ENCODE measurements at regions not wholly inside any gene's neighbourhood (a gene's known extent, or its start where the extent isn't known, plus 50 kb on each side); places are given as distances from the start of the nearest gene placed in this dataset.

GRCh38 chr18:43970656-43971055 is 693.4 kb upstream of the SYT4 start:
- Histone ChIP-seq H3K4me3 (replicated peaks in 1 of 2; ENCODE audit: low read depth in 1 of 2, low read length in 2 of 2) (no peak overlapping the region), H3K9me3 (ENCODE audit: control insufficient read depth in 1 of 2, insufficient read depth in 1 of 2, low read depth in 1 of 2, low read length in 2 of 2) (peaks cover 3 to 30% of the 10 kb centered on the region in 2 experiments; a peak in 2 of 4 replicates), H3K9ac (ENCODE audit: low read length) (no peak overlapping the region), H2AFZ (ENCODE audit: low read depth, low read length, poor library complexity, severe bottlenecking) (no peak overlapping the region), H3K27ac (ENCODE audit: low read depth, low read length) (no peak overlapping the region), H3K4me1 (ENCODE audit: control insufficient read depth in 1 of 2, insufficient read depth in 2 of 2, low read length in 2 of 2) (no peaks in the 10 kb centered on the region), H3K4me2 (ENCODE audit: low read length) (no peak overlapping the region), H3K36me3 (ENCODE audit: control insufficient read depth in 1 of 2, insufficient read depth in 2 of 2, low read length in 2 of 2) (no peaks in the 10 kb centered on the region), H3K79me2 (ENCODE audit: insufficient read depth, low read length) (no peaks in the 10 kb centered on the region), H3K9me2 (ENCODE audit: insufficient read depth) (no peaks in the 10 kb centered on the region), H4K20me1 (ENCODE audit: insufficient read depth) (no peaks in the 10 kb centered on the region), H3K27me3 (ENCODE audit: insufficient read depth, low read length) (no peaks in the 10 kb centered on the region)
- BruUV-seq (replicated peaks): no TSS peak
- no peak for DNase-seq (ENCODE audit: low read depth, low spot score)
- RAD21 ChIA-PET (ENCODE audit: low non-redundant PET in 1 of 2, low total read pairs in 2 of 2, uncharacterized antibody in 2 of 2, unreplicated experiment in 2 of 2): no interaction called here
- intact Hi-C loops (cut with micrococcal nuclease): no loop called here
- CTCF ChIA-PET: no interaction called here
- TF ChIP-seq CEBPB (IDR thresholded peaks at IDR 0.05; ENCODE audit: low read depth): no peak
- TF ChIP-seq YY1 (IDR thresholded peaks at IDR 0.05; ENCODE audit: extremely low read depth, insufficient replicate concordance, low read depth, low read length): no peak
- TF ChIP-seq RAD21 (IDR thresholded peaks at IDR 0.05; ENCODE audit: low read depth): no peak
- no peak for TF ChIP-seq CTCF (IDR thresholded peaks at IDR 0.05 in 2 of 3, conservative IDR thresholded peaks at IDR 0.05 in 1 of 3; ENCODE audit: borderline replicate concordance in 1 of 3, insufficient read depth in 1 of 3, low read depth in 2 of 3, low read length in 2 of 3)
- no peak for TF ChIP-seq EZH2phosphoT487 (IDR thresholded peaks at IDR 0.05; ENCODE audit: borderline replicate concordance)
- TF ChIP-seq ZNF274 (IDR thresholded peaks at IDR 0.05; ENCODE audit: low read depth, low read length): no peak
- no peak for TF ChIP-seq POLR2AphosphoS5 (IDR thresholded peaks at IDR 0.05; ENCODE audit: low read depth, low read length)
- no peak for TF ChIP-seq ZFX (IDR thresholded peaks at IDR 0.05)
- no peak for ATAC-seq
- POLR2A ChIA-PET: no interaction called here

GRCh38 chr18:43978174-43978573 is 700.9 kb upstream of the SYT4 start:
- DNase-seq (ENCODE audit: low read depth, low spot score): no peak
- ChIA-PET CTCF (no interaction called here), RAD21 (ENCODE audit: low non-redundant PET in 1 of 2, low total read pairs in 2 of 2, uncharacterized antibody in 2 of 2, unreplicated experiment in 2 of 2) (no interaction called here), POLR2A (no interaction called here)
- no peaks in the 10 kb centered on the region for H3K79me2 ChIP-seq (ENCODE audit: insufficient read depth, low read length)
- no peak overlapping the region for H3K9ac ChIP-seq (ENCODE audit: low read length)
- no peaks in the 10 kb centered on the region for H3K4me1 ChIP-seq (ENCODE audit: control insufficient read depth in 1 of 2, insufficient read depth in 2 of 2, low read length in 2 of 2)
- peaks cover 13 to 33% of the 10 kb centered on the region in 2 experiments; a peak in 2 of 4 replicates for H3K9me3 ChIP-seq (ENCODE audit: control insufficient read depth in 1 of 2, insufficient read depth in 1 of 2, low read depth in 1 of 2, low read length in 2 of 2)
- H4K20me1 ChIP-seq (ENCODE audit: insufficient read depth): no peaks in the 10 kb centered on the region
- H2AFZ ChIP-seq (ENCODE audit: low read depth, low read length, poor library complexity, severe bottlenecking): no peak overlapping the region
- ATAC-seq: no peak
- H3K36me3 ChIP-seq (ENCODE audit: control insufficient read depth in 1 of 2, insufficient read depth in 2 of 2, low read length in 2 of 2): no peaks in the 10 kb centered on the region
- no peak overlapping the region for H3K4me2 ChIP-seq (ENCODE audit: low read length)
- no TSS peak for BruUV-seq (replicated peaks)
- no peaks in the 10 kb centered on the region for H3K9me2 ChIP-seq (ENCODE audit: insufficient read depth)
- intact Hi-C loops (cut with micrococcal nuclease): no loop called here
- no peak overlapping the region for H3K4me3 ChIP-seq (replicated peaks in 1 of 2; ENCODE audit: low read depth in 1 of 2, low read length in 2 of 2)
- H3K27me3 ChIP-seq (ENCODE audit: insufficient read depth, low read length): no peaks in the 10 kb centered on the region
- H3K27ac ChIP-seq (ENCODE audit: low read depth, low read length): no peak overlapping the region
- TF ChIP-seq ZFX (IDR thresholded peaks at IDR 0.05) (no peak), REST (IDR thresholded peaks at IDR 0.05; ENCODE audit: low read depth) (no peak), YY1 (IDR thresholded peaks at IDR 0.05; ENCODE audit: extremely low read depth, insufficient replicate concordance, low read depth, low read length) (no peak), ZBTB33 (IDR thresholded peaks at IDR 0.05; ENCODE audit: extremely low read depth, insufficient replicate concordance, low read length) (no peak), SRF (IDR thresholded peaks at IDR 0.05; ENCODE audit: low read depth) (no peak), JUND (IDR thresholded peaks at IDR 0.05) (no peak), ZNF274 (IDR thresholded peaks at IDR 0.05; ENCODE audit: low read depth, low read length) (no peak), SIN3A (IDR thresholded peaks at IDR 0.05; ENCODE audit: low read depth) (no peak)

Data from HCT116 (cell line).